GM18861 (cell line): ENCODE measurements at regions not wholly inside any gene's neighbourhood (a gene's known extent, or its start where the extent isn't known, plus 50 kb on each side); places are given as distances from the start of the nearest gene placed in this dataset.

ENCODE experiments used
- ATAC-seq: cut with Tn5 transposase; IDR thresholded peaks from one replicate; pipeline ENCODE4 v1.9.1; 2021; ENCODE audit not compliant: unreplicated experiment

DNA sequence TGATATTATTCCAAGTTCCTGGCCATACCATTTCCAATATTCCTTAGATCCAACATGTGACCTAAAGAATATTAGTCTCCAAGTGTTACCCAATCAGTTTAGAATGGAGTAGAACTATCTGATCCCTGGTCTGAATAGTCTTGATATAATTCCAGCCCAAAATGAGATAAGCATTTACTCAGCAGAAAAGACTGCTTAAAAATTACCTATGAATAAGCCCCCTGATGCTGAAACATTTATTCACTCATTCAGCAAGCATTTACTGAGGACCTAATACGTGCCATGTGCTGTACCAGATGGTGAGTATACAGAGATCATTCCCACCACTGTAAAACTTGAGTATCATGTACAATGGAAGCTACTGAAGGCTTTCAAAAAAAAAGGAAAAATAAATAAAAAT lies 157.0 kb downstream of the FAM114A2 start:
- ATAC-seq = no peak

DNA sequence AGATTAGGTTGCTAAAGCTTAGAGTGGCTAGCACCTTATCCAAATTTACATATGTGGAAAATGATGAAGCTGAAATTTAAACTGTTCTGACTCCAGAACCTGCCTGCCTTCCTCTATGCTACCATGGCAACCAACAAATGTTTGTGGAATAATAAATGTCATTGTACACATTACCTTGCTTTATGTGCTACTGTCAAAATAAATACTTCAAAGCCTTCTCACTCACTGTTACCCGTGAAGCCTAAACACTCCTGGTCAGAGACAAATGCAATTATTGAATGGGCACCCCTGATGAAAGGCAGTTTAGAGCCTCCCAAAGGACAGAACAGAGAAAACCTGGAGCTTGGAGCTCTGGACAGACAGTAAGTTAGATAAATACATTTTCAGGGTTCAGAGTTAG lies 158.6 kb downstream of the FAM114A2 start:
- ATAC-seq = no peak

DNA sequence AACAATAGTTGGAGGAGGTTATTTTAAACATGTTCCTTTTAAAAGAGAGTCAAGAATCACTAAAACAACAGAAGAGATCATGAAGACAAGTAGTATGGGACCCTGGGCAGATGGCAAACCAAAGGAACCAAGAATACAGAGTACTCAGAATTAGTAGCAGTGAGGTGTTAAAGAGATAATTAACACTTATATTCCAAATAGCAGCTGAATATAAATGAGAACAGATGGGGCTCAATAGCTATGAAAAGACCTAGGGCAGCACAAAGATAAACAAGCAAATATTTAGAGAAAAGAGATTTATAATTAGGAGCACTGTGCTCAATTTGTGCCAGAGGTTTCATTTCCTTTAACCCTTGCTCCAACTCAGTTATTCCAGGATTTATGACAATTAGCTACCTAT lies 159.1 kb downstream of the FAM114A2 start:
- no peak for ATAC-seq

DNA sequence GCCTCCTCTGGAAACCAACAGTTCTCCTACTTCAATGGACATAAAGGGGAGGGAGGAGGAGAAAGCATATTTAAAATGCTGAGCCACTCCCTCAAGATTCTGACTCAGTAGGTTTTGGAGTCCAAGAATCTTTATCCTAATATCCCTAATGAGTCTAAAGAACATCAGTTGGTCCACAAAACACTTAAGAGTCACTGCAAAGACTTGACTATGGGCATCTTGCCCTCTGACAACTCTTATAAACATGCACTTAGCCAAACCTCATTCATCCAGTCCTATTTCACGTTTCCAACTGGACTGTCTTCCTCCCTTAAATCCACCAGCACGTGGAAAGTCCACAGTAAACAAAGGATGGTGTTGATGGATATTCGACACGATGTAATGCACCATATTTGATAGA lies 172.5 kb downstream of the FAM114A2 start:
- no peak for ATAC-seq

DNA sequence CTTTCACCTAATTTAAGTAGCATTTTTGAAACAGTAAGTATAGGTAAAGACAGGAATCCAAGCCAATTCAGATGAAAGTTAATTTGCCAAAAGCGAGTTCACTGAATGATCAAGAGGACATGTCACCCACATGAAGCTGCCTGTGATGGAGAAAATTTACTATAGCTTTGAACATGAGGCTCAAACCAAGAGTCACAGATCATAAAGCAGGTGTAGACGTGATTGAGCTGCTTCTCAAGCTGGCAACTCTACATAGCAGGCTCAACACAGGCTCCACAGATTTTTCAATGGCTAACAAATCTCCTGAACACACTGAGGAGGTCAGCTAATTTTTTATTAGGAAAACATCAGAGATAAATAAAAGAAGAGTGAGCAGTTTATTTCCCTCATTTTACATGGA lies 173.7 kb downstream of the FAM114A2 start:
- ATAC-seq = no peak

DNA sequence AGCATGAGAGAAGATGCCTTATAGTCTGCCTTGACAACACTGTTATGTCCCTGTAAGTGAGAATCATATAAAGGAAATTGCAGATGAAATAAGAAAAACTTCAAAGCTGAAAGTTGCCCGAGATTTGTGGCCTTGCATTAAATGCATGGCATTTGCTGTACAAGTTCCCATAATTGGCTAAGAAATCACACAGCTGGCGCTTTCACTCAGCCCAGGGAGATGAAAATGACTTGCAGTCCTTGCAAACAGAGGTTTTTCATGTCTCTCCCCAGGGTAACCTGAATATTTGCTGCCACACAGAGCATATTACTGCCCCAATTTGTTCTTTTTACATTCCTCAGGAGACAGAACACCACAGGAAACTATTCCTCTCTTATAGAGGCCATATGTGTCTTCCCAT lies 174.8 kb downstream of the FAM114A2 start:
- ATAC-seq = no peak
